ENCODE measurements at regions not wholly inside any gene's neighbourhood (a gene's known extent, or its start where the extent isn't known, plus 50 kb on each side); places are given as distances from the start of the nearest gene placed in this dataset.

DNA sequence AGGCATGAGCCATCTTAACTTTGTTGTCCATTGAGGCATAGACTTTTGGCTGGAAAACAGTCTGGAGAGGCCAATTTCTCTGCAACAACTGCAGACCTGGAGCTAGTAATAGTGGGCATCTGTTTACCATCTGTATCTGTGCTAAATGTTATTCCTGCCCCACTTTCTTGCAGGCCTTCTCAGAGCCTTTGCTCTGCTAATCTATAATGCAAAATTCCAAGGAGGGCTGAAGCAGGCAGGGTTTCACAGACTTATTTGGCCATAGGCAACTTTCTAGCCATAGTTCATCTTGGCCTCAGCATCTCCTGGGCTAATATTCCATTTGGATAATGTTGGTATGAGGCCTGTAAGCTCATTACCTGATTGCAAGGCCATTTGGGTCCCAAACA is 124.5 kb upstream of the CSF3R start:
- no peak for DNase-seq (ENCODE audit: low spot score)

DNA sequence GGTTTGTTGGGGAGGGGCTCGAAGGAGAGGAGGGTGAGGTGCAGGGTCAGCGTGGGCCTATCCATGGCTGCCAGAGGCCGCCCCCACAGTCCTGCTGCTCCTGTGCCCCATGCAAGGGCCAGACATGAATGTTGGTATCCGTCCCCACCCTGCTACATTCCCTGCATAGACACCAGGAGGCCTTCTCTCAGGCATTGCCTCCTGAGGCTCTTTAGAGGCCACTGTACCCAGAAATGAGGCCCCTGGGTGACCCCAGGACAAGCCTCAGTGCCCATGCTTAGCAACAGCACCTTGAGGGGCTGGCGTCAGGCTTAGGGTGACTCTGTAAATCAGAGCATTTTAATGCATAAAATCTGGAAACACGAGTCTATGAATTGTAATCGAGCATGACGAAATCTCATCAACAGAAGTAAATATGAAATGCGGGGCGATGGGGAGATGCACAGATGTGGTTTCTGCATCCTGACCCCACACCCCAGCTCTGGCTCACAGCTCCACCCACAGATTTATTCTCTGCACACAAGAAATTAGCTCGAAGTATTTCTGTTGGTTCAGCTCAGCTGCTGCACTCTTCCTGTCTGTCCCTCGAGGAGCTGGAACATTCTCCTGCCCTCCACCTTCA is 124.0 kb upstream of the CSF3R start:
- DNase-seq (ENCODE audit: low spot score) = no peak

DNA sequence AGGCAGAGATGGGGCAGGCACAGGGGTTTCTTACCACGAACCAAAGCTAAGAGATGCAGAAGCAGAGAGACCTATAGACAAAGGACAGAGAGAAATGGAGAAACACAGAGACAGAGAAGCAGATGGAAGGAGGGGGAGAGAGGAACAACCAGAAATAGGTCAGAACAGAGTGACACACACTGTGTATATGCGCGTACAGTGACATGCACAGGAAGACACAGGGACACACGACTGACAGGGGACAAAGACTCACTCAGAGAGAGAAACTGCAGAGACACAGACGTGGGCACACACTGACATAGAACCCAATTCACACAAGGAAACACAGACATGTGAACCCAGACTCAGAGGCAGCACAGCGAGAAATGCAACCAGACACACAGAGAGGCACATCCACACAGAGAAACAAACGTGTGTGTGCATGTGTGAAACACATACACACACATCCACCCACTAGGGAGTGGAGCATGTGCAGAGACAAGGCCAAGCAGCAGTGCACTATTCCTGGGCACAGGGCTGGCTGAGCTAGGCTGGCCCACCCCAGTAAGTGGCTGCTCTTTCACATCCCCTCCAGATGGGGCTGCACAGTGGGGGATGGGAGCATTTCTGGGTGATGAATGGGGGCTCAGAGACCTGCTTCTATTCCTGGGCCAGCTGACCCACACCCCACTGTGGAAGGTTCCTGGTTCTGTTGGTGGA is 123.4 kb upstream of the CSF3R start:
- no peak for DNase-seq (ENCODE audit: low spot score)

DNA sequence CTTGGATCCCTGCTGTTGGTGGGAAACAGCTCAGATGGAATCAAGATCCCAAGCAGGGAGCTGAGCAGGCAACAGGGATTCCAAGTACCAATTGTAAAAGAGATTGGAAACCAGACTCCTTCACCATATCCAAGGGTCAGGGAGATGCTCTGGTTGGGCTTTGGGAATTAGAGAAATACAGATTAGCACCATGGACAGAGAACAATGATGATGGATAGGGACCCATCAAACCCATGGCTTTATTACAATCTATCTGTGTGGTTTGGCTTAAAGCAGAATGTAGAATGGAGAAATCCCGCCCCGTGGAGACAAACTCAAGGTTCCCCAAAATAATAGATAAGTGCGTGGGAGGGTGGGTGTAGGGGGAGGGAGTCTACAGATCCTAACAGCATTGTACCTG is 120.7 kb upstream of the CSF3R start:
- no peak for DNase-seq (ENCODE audit: low spot score)

DNA sequence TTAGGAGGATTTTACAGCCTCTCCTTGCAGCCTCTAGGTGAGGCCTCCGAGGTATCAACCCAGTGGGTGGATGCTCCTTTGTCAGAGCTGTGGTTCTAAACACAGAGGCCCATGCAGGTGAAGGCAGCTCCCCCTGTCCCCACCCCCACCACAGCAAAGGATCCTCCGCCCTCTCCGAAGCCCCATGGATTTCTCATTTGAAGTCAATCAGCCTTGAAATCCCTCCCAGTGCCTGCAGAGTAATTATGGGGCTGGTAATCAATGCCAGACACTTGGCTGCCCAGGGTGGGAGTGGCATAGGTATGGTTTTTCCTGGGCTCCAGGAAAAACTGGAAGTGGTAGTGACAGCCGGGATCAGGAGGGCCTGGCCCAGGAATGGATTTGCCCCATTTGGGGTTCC is 119.5 kb upstream of the CSF3R start:
- DNase-seq (ENCODE audit: low spot score) = no peak

DNA sequence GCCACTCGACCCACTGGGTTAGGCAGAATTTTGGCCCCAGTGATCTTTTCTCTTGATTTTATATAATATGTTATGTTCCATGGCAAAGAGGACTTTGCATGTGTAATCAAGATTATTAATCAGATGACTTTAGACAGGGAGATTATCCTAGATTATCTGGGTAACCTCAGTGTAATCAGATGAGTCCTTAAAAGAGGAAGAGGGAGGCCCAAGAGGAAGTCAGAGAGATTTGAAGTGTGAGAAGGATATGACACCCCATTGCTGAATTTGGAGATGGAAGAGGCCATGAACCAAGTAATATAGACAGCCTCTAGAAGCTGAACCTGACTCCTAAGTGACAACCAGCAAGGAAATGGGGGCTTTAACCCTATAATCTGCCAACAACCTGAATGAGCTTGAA is 117.1 kb upstream of the CSF3R start:
- no peak for DNase-seq (ENCODE audit: low spot score)

DNA sequence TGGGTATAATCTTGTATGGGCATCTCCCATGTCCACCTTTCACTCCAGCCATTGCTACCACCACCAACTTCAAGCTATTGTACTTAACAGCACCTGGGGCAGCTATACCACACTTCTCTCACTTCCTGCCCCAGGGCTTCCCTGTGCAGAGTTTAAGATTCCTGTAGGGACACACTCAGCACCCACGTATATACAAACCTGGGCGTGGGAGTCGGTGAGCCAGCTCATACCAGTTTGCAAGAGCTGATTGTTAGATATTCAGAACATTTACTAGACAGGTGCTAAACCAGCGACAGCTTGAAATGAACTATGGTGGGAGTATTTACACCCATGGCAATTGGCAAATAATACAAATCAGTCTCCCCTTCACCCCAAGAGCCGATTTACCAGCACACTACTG is 114.8 kb upstream of the CSF3R start:
- no peak for DNase-seq (ENCODE audit: low spot score)

DNA sequence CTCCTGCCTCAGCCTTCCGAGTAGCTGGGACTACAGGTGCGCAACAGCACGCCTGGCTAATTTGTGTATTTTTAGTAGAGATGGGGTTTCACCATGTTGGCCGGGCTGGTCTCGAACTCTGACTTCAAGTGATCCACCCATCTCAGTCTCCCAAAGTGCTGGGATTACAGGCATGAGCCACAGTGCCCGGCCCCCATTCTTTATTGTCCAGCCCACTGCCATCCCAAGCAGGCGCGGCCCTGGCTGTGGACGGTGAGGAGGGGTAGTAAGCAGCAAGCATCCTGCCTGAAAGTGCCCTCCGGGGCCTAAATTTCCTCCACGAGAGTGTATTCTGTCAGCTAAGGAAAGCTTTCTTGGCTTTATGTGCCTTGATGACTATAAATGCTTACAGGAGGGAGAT is 113.2 kb upstream of the CSF3R start:
- no peak for DNase-seq (ENCODE audit: low spot score)

DNA sequence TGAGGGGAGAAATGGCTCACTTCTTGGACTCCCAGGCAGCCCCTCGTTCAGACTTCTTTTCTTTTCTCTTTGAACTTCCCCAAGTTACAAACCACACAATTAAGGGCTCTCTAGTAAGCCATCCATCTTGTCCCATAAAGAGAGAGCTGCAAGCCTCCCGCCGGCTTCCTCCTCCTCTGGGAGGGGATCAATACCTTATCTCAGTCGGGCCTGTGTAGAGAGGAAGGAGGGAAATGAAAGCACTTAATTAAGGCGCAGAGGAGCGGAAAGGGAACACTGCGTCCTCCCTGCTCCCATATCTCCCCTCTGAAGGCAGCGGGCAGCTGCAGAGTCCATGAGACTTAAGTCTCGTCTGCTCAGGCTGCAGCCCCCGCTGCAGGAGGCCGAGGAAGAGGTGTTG is 112.6 kb upstream of the CSF3R start:
- no peak for DNase-seq (ENCODE audit: low spot score)

DNA sequence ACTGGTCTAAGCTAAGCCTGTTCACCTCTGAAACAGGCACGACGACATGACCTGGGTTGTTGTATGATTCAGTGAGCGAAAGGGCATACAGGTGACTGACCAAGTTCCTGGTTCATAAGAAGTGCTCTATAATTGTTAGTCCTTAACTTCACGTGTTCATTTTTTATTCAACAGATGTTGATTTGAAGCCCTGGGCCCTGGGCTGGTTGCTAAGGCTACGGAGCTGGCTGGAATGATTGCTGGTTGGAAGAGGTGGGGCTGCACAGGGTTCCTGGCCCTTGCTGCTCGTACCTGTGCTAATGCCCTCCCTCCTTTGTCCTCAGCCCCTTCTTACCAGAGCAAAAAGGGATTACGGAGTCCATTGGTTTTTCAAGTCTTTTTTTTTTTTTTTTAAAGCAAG is 111.3 kb upstream of the CSF3R start:
- DNase-seq (ENCODE audit: low spot score) = no peak

DNA sequence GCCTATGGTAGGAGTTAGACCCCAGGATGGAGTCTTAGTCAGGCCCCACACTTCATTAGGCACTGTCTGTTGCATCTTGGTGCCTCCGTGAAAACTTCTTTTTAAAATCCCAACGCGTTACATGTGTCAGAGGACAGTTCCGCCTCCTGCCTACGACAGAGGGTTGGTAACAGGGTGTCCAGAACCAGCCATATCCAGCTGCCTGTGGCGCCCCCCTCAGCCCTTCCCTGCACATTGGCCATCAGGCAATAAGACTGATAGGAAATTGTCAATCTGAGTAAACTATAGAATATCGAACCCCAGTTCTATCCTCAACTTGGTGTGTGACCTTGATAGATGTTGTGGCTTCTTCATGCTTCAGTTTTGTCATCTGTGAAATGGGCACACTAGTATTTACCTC is 108.6 kb upstream of the CSF3R start:
- no peak for DNase-seq (ENCODE audit: low spot score)

DNA sequence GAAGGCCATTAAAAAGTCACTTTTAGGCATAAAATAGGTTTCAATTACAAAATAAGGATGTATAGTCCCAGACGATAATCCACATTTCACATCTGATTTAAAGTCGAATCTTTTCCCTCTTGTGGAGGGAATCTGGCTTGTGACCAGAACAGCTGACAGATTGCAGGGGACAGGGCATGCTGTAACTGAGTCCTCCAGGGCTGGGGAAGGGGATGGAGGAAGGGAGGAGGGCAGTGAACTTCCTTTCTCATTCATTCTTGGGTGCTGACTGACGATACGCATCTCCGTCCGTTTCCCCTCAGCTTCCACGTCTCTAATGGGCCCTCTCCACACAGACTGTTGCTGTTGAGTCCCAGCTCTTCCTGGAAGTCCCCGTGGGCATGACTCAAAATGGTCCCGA is 108.1 kb upstream of the CSF3R start:
- DNase-seq (ENCODE audit: low spot score) = no peak

DNA sequence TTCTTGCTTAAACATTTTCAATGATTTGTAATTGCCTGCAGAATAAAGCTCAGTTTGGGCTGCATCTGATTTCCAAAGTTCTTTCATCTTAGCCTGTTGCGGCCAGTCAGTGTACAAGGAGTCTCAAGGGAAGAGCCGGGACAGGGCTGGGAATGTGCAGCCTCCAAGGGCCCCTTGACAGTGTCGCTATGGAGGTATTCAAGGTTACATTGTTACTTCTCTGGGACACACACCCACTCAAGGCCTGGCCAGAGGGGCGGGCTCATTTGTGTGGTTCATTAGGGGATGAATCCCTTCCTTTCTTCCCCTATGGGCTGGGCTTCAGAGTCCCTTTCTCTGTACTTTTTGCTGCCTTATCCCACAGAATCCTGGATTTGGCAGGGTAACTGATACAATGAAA is 107.6 kb upstream of the CSF3R start:
- no peak for DNase-seq (ENCODE audit: low spot score)

DNA sequence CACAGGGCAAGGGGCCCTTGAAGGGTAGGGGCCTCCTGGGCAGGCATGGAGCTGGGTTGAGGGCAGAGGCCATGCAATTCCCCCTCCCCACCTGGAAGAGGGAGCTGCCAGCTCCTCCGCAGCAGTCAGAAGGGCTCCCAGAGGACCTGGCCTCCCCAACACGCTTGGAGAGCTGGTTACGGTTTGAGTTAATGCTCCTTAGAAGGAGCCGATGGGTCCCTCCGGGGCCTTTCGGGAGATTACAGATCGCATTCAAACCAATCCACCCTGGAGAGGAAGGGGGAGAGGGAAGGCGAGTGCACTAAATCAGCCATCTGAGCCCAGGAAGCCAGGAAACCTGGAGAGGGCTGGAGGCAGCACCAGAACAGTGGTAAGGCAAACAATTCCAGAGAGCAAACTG is 106.3 kb upstream of the CSF3R start:
- no peak for DNase-seq (ENCODE audit: low spot score)

DNA sequence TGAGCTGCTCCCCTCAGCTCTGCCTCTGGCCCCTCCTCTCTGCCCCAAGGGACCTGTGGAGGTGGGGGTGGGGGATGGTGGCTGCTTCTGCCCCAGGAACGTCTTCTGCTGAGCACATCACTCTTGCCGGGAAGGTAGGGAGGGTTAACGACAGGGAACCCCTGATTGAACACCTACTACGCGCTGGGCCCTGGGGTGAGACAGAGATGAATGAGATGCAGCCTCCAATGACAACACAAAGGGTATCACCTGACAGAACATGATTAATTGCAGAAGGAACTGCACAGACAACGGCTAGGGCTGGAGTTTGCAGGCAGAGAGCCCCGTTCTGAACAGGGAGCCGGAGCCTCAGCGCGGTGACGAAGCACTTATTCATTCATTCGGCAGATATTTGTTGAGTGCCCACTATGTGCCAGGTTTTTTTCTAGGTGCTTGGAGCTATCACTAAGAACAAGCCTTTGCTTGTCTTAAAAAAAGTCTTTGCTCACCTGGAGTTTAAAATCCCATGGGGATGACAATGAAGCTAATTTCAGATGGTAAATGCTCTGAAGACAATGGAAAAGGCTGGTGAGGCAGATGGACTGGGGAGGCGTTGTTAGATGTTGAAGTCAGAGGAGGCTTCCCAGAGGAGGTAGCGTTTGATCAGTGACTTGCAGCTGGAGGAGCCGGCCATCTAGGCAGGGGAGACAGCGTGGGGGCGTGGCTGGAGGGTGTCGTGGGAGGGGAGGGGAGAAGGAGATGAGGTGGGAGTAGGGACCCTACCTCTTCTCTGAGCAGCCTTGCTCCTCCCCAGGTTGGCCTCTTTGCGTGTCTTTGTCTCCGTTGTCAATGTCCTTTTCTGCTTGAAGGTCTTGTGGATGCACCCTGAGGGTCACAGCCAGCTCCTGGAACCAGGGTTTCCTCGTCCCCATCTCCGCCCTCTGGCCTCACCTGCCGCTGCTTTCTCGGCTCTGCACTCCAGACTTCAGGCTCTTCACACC is 103.1 kb upstream of the CSF3R start:
- DNase-seq (ENCODE audit: low spot score) = no peak

DNA sequence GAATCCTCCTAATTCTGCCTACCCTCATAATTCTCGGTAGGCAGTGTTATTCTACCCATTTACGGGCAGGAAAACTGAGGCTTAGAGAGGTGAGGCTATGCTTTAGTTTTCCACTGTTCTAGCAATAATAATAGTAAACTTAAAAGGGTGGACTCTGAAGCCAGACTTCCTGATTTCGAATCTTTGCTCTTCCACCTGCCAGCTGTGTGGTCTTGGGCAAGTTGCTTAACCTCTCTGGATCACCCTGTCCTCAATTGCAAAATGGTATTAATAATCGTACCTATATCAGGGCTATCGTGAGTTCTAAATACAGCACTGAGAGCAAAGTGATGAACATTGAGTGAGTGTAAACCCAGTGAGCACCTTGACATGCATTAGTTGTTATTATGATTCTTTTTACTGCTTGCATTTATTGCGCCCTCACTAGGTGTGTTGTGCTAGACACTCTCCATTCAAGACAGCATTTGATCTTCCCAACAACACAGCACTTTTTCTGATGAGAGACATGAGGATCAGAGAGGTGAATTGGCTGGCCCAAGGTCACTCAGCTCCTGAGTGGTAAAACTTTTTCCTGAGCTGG is 102.3 kb upstream of the CSF3R start:
- DNase-seq (ENCODE audit: low spot score) = no peak

DNA sequence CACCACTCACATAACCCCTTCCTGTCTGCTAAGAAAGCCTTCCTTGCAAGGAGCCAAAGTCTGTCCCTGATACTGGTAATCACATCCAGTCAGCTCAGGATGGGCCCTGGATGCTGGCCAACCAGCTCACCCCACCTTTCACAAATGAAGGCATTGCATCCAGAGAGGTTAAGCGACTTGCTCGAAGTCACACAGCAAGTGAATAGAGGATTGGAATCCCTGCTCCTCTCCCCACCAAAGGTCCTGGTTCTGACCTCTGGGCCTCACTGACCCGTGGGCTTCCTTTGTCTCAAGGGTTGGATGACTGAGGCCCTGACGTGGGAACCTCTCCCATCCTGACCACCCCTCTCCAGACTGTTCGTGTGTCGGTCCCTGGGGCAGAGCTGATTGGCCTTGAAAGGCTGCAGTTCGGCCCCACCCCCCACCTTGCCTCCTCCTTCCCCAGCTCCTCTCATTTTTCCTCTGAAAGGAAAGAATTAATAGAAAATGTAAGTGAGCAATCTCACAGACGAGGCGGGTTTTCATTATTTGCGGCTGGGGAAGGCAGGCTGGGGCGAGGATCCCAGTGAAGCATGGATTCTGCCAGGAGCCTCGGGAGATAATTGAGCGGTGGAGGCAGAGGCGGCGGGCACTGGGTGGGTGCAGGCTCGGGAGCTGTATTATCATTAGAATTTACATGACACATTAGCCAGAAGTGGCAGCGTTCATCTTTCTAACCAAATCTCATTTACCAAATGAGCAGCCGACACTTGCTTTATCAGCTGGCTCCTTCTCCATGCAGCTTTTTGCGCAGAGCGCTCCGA is 101.5 kb upstream of the CSF3R start:
- no peak for DNase-seq (ENCODE audit: low spot score)

DNA sequence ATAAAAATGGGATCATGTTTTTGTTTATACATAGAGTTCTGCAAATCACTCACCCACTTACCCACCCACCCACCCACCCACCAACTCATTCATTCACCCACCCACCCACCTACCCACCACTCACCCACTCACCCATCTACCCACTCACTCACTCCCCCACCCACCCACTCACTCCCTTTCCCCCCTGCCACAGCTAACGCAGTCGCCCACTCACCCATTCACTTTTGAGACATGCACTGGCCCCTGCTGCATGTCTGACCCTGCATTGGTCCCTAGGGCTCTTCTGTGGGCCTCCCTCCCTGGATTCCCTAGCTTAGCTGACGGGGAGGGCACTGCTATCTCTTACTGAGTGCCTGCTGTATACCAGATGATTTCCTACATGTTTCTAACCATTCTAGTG is 100.4 kb upstream of the CSF3R start:
- DNase-seq (ENCODE audit: low spot score) = no peak

DNA sequence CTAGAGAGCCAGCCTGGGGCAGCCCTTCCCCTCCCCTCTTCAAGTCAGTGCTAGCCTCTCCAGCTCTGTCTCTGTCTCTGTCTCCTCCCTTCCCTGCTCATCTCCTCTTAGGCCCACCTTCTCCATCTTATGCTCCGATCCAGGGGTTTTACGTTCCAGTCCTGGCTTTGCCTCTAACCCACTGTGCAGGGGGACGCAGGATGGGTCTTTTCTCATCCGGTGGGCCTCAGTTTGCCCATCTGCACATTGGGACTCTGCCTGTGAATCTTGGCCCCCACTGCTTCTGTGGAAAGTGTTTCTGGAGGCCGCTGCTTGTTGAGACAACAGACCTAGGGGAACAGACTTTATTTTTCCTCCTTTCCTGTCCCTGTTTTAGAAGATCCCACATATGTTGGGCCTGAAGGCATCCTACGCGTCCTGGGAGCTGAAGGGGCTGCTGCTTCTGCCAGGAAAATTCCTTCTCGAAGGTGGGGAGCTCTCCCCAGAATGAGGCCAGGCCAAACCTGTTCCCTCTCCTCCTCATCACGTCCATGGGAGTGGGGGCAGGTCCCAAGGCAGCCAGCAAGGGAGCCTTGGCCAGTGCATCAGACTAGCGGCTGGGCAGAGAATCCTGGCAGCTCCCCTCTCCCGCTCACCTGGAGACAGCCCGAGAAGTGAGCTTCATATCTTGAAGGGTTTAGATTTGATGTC is 99.5 kb upstream of the CSF3R start:
- no peak for DNase-seq (ENCODE audit: low spot score)

DNA sequence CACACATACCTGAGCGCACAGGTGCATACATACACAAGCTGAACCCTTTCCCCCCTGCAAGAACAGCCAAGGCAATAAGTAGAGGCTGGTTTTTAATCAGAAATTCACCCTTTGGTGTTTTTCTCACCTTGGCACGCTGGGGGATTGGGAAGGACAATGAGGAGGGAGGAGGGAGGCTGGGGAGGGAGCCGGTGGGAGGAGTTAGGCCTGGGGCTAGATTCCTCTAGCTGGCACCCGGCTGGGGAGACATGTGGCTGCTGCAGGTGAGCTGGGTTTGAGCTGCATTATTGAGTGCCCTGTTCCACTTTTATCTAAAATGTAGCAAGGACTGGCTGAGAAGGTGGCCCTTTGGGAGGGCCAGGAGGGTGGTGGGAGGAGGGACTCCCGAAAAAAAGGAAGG is 97.8 kb upstream of the CSF3R start:
- no peak for DNase-seq (ENCODE audit: low spot score)

DNA sequence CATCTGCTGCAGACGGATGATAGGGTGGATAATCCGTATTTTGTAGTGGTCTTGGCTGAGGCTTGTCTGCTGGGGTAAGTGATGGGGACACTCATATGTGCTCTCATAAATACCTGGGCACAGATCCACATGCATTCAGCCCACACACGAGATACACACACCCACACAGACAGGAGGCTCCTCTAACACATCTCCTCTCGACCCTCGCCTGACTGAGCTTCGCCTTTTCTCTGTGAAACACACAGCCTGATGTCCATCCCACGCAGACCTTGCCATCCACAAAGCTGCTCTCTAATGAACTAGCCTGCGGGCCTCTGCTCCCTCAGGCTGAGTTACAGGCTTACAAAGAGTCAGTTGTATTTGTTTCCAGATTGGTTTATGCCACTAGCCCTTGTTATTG is 96.3 kb upstream of the CSF3R start:
- no peak for DNase-seq (ENCODE audit: low spot score)

All from hematopoietic multipotent progenitor cell treated with erythropoietin and hydrocortisone succinate and interleukin-3 and kit ligand, for 17 days (in vitro differentiated cells).